ENCODE measurements at regions not wholly inside any gene's neighbourhood (a gene's known extent, or its start where the extent isn't known, plus 50 kb on each side); places are given as distances from the start of the nearest gene placed in this dataset.

DNA sequence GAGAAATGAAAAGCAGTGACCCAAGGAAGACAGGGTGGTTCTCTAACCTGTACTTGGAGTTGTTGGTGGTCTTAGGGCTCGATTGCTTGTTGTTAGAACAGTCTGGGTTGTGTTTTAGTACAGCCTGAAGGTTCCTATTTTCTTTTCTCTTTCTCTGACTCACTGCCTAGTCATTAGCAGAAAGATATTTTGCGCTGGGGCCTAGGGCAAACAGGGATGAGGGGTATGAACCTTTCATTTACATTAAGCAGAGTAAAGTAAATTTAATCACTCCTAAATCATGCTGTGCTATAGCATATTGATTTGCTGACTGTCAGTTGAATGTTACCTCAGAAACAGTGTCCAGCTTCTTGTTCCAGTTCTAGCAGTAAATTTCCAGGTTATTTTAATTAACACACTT, 197.2 kb downstream of the RWDD3 start:
- Histone ChIP-seq H2AFZ (ENCODE audit: control insufficient read depth, low read length) (no peak overlapping the region), H3K9me1 (ENCODE audit: control insufficient read depth, extremely low read depth, insufficient read depth, low read length) (no peaks in the 10 kb centered on the region), H3K4me3 (ENCODE audit: control insufficient read depth in 2 of 3, extremely low read depth in 1 of 3, insufficient read depth in 2 of 3, low read depth in 1 of 3, low read length in 3 of 3) (no peak overlapping the region), H3K4me1 (ENCODE audit: control insufficient read depth, extremely low read depth, insufficient read depth, low read length) (no peaks in the 10 kb centered on the region), H3K9ac (ENCODE audit: control insufficient read depth, extremely low read depth, insufficient read depth, low read length) (no peak overlapping the region), H3K9me3 (ENCODE audit: control insufficient read depth, low read depth, low read length) (no peaks in the 10 kb centered on the region), H4K20me1 (ENCODE audit: control insufficient read depth, extremely low read depth, insufficient read depth, low read length) (no peaks in the 10 kb centered on the region), H3K79me2 (ENCODE audit: control insufficient read depth, insufficient read depth, low read length) (no peaks in the 10 kb centered on the region), H3K4me2 (ENCODE audit: control insufficient read depth, extremely low read depth, insufficient read depth, low read depth, low read length) (no peak overlapping the region), H3K36me3 (ENCODE audit: control insufficient read depth in 2 of 2, extremely low read depth in 1 of 2, insufficient read depth in 2 of 2, low read length in 2 of 2) (no peaks in the 10 kb centered on the region), H3K27me3 (ENCODE audit: control insufficient read depth, extremely low read depth, insufficient read depth, low read length) (no peaks in the 10 kb centered on the region), H3K27ac (ENCODE audit: control insufficient read depth, insufficient read depth, low read length) (no peak overlapping the region)
- FAIRE-seq (no peak), DNase-seq (ENCODE audit: low read depth, low spot score) (no peak)
- dilution Hi-C loops (cut with MboI; ENCODE audit: extremely low pct_ligation_motif_present, low sequenced_read_pairs): no loop called here
- TF ChIP-seq, protein P1, sequence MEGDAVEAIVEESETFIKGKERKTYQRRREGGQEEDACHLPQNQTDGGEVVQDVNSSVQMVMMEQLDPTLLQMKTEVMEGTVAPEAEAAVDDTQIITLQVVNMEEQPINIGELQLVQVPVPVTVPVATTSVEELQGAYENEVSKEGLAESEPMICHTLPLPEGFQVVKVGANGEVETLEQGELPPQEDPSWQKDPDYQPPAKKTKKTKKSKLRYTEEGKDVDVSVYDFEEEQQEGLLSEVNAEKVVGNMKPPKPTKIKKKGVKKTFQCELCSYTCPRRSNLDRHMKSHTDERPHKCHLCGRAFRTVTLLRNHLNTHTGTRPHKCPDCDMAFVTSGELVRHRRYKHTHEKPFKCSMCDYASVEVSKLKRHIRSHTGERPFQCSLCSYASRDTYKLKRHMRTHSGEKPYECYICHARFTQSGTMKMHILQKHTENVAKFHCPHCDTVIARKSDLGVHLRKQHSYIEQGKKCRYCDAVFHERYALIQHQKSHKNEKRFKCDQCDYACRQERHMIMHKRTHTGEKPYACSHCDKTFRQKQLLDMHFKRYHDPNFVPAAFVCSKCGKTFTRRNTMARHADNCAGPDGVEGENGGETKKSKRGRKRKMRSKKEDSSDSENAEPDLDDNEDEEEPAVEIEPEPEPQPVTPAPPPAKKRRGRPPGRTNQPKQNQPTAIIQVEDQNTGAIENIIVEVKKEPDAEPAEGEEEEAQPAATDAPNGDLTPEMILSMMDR (optimal IDR thresholded peaks at IDR 0.05 in 1 of 3, IDR thresholded peaks at IDR 0.05 in 1 of 3, conservative IDR thresholded peaks at IDR 0.05 in 1 of 3; ENCODE audit: extremely low read depth in 1 of 3, insufficient read depth in 2 of 3, low read length in 3 of 3): no peak
- TF ChIP-seq EZH2 (IDR thresholded peaks at IDR 0.05; ENCODE audit: low read length): no peak

DNA sequence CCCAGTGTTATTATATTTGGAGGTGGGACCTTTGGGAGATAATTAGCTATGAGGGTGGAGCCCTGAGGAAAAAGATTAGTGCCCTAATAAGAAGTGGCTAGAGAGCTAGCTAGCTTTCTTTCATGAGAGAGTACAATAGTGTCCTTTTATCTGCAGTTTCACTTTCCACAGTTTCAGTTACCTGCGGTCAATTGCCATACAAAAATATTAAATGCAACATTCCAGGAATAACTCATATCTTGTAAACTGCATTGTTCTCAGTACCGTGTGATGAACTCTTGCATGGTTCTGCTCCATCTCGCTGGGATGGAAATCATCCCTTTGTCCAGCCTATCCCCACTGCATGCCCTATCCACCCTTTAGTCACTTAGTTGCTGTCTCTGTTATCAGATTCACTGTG, 201.6 kb downstream of the RWDD3 start:
- Histone ChIP-seq H3K4me2 (ENCODE audit: control insufficient read depth, extremely low read depth, insufficient read depth, low read depth, low read length) (no peak overlapping the region), H3K27me3 (ENCODE audit: control insufficient read depth, extremely low read depth, insufficient read depth, low read length) (no peaks in the 10 kb centered on the region), H3K9me1 (ENCODE audit: control insufficient read depth, extremely low read depth, insufficient read depth, low read length) (no peaks in the 10 kb centered on the region), H3K9ac (ENCODE audit: control insufficient read depth, extremely low read depth, insufficient read depth, low read length) (no peak overlapping the region), H3K36me3 (ENCODE audit: control insufficient read depth in 2 of 2, extremely low read depth in 1 of 2, insufficient read depth in 2 of 2, low read length in 2 of 2) (no peaks in the 10 kb centered on the region), H3K9me3 (ENCODE audit: control insufficient read depth, low read depth, low read length) (no peaks in the 10 kb centered on the region), H3K27ac (ENCODE audit: control insufficient read depth, insufficient read depth, low read length) (no peak overlapping the region), H4K20me1 (ENCODE audit: control insufficient read depth, extremely low read depth, insufficient read depth, low read length) (no peaks in the 10 kb centered on the region), H3K79me2 (ENCODE audit: control insufficient read depth, insufficient read depth, low read length) (no peaks in the 10 kb centered on the region), H3K4me3 (ENCODE audit: control insufficient read depth in 2 of 3, extremely low read depth in 1 of 3, insufficient read depth in 2 of 3, low read depth in 1 of 3, low read length in 3 of 3) (no peak overlapping the region), H2AFZ (ENCODE audit: control insufficient read depth, low read length) (no peak overlapping the region), H3K4me1 (ENCODE audit: control insufficient read depth, extremely low read depth, insufficient read depth, low read length) (no peaks in the 10 kb centered on the region)
- TF ChIP-seq, protein P1 (optimal IDR thresholded peaks at IDR 0.05 in 1 of 3, IDR thresholded peaks at IDR 0.05 in 1 of 3, conservative IDR thresholded peaks at IDR 0.05 in 1 of 3; ENCODE audit: extremely low read depth in 1 of 3, insufficient read depth in 2 of 3, low read length in 3 of 3): no peak
- TF ChIP-seq EZH2 (IDR thresholded peaks at IDR 0.05; ENCODE audit: low read length): no peak
- no peak for DNase-seq (ENCODE audit: low read depth, low spot score)
- dilution Hi-C loops (cut with MboI; ENCODE audit: extremely low pct_ligation_motif_present, low sequenced_read_pairs): no loop called here
- FAIRE-seq: no peak

Data from keratinocyte (primary cell).